HG03342 (cell line): ENCODE measurements at regions not wholly inside any gene's neighbourhood (a gene's known extent, or its start where the extent isn't known, plus 50 kb on each side); places are given as distances from the start of the nearest gene placed in this dataset.
A peak's percentile ranks its signal among the peaks of the same experiment; 100 is the strongest.
"Not testable (repeated sequence)": the region's sequence is repeated elsewhere in the genome, so short reads cannot be mapped to it uniquely, and the experiment has no call there.

ENCODE experiments used
- ATAC-seq: cut with Tn5 transposase; IDR thresholded peaks from one replicate; pipeline ENCODE4 v1.9.1; 2021; ENCODE audit warnings: mild to moderate bottlenecking, moderate library complexity; ENCODE audit not compliant: unreplicated experiment

DNA sequence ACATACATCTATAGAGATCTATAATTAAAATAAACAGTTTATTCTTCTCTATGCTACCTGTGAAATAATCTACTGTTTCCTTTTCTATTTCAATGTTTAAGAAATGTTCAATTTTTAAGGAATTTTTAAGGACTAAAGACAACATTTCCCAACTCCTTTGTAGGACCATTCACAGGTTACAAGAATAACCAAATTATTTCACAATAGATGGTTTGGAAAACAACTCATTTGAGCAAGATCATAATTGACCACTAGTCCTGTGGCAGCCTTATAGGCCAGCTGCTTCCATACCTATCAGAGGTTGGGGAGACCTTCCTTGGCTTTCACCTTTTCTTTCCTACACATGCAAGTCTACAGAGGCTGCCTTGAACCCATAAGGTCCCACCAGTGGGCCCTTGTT is 193.7 kb downstream of the TTC39B start:
- no peak for ATAC-seq

GRCh38 chr9:15111071-15111470 is 195.9 kb downstream of the TTC39B start:
- no peak for ATAC-seq

DNA sequence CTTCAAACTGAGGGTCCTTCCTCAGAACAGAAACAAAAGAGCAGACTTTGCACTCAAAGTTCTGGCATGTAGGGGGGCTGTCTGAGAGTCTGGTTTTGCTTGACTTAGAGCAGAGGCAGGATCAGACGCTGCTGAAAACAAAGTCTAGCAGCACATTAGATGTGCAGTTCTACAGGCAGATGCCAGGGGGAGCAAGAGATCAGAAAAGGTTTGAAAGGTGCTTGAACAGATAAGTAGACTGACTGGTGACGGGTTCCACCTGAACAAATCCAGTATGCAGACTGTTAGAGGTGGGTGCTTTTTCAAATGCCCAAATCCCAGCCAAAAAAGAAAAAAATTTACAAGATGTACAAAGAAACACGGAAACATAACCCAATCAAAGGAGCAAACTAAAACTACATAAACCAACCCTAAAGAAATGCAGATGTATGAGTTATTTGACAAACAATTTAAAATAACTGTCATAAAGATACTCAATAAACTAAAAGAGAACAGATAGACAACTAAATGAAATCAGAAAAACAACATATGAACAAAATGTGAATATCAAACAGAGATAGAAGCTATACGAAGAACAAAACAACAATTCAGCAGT is 194.7 kb upstream of the FREM1 start:
- ATAC-seq, result peak; percentile 92

- ATAC-seq, result no peak
Measured at GRCh38 chr9:15103290-15103689, 193.1 kb upstream of the FREM1 start.

- no peak for ATAC-seq
Measured at GRCh38 chr9:15101095-15101494, 190.9 kb upstream of the FREM1 start.

DNA sequence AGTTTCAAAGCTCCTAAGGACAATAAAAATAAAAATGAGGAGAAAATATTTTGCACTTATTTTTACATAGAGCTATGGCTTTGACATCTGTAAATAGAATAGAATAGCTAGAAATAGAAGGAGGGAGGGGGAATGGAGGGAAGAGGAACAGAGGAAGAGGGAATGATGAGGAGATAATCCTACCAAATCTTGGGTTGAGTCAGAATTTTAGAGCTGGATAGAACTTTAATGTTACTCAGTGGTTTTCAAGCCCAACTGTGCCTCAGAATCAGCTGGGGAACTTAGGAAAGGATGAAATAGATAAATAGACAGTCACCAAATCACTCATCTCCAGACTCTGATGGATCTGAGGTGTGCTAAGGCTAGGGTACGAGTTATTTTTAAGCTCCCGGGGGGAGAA is 190.3 kb upstream of the FREM1 start:
- ATAC-seq, result no peak

GRCh38 chr9:15096972-15097371 is 186.7 kb upstream of the FREM1 start:
- no peak for ATAC-seq

DNA sequence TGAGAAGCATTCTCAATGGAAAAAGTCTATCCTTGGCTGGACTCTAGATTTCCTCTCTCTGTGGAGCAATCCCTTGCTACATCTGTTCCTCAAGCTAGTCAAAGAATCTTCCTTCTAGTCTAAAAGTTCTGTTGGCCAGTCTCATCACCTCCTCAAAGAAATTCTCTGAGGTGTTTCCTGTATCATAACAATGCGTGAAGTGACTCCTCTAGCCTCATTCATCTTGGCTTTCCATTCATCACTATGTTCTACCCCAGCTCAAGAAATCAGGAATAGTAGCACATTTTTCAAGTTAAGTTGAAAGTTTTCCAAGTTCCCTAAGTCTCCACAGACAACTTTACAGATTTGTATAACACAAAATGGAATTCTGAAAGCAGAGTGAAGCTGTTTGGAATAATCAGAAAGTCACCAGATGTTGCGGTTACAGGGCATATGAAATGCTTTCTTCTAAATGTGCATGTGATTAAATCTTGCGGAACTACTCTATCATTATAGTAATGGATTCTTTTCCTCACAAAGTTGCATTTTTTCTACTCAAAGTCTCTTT is 176.6 kb upstream of the FREM1 start:
- ATAC-seq, result no peak

GRCh38 chr9:15086156-15086763 is 176.0 kb upstream of the FREM1 start:
- ATAC-seq, result no peak

- ATAC-seq, result no peak
Measured at GRCh38 chr9:15081021-15081753, 171.0 kb upstream of the FREM1 start.

GRCh38 chr9:15080401-15080800 is 170.2 kb upstream of the FREM1 start:
- ATAC-seq, result no peak

- no peak for ATAC-seq
Measured at GRCh38 chr9:15079989-15080388, 169.8 kb upstream of the FREM1 start.

GRCh38 chr9:15077946-15078729 is 167.9 kb upstream of the FREM1 start:
- ATAC-seq, result no peak

DNA sequence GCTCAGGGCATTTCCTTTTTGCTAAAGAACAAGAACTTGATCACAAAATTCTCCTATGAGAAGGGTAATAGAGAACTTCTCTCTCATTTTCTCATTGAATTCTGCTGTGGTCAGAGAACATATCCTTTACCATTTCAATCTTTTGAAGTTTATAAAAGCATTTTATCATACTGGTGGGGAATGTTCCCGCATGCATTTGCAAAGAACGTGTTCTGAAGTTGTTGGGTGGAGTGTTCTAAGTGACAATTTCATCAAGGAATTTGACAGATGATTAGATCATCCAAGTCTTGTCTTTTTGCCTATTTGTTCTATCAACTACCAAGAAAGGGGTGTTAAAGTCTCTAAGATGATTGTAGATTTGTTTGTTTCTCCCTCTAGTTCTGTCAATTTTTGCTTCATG is 163.4 kb upstream of the FREM1 start:
- no peak for ATAC-seq

DNA sequence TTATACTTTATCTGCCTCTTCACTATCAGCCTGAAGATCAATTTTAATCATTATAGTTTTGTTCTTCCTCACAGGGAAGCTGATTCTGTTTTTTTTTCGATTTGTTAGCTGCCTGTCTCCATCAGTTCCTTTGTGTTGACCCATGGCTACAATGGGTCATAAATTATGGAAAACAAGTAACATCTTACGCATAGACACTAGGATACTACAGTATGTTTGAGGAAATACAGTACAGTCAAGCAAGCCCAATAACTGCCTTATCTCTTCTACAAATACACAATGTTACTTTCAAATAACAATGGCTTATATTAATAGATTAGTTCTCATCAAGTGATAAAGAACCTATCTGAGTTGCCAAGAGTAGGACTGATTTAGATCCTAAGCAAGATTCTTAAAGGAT is 160.5 kb upstream of the FREM1 start:
- ATAC-seq, result no peak

- no peak for ATAC-seq
Measured at GRCh38 chr9:15069106-15069505, 158.9 kb upstream of the FREM1 start.

GRCh38 chr9:15068261-15068660 is 158.0 kb upstream of the FREM1 start:
- ATAC-seq, result no peak

DNA sequence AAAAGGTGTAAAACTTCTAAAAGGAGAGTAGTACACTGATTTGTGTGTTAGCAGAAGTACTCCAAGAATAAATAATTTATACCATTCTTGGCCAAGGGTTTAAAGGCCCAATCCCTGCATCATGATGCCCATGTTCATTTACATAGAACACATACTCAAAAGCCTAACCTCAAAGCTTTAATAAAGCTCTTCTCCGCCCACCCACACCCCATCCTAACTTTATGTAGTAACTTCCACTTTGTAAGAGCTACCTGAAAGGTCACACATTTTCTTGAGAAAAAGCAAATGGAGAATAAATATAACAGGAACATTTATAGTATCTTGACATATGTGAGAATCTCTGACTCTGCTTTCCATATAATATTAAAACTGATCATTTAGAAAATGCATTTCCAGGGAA is 148.8 kb upstream of the FREM1 start:
- ATAC-seq, result no peak

GRCh38 chr9:15058236-15058635 is 148.0 kb upstream of the FREM1 start:
- ATAC-seq, result no peak

- ATAC-seq, result not testable (repeated sequence)
Measured at GRCh38 chr9:15055284-15055683, 145.1 kb upstream of the FREM1 start.

- no peak for ATAC-seq
Measured at GRCh38 chr9:15048772-15049171, 138.5 kb upstream of the FREM1 start.
